ENCODE measurements at regions not wholly inside any gene's neighbourhood (a gene's known extent, or its start where the extent isn't known, plus 50 kb on each side); places are given as distances from the start of the nearest gene placed in this dataset.

DNA sequence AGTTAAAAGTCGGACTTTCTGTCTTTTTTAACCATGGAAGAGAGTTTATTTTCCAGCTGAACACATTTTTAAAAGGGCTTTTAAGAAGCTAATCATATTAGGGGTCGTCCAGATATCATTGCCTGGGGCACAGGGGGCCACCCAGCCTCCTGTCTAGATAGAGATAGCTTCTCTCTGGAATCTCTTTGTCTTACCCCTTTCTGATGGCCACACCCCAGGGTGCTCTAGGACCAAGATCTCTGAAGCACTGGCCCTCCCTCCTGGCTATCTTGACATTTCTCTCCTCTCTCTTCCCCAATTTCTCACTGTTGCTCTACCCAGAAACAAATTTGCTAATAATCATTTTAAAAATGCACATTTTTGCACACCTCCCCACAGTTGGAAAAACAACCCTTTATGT, 204.4 kb downstream of the NXNL2 start:
- DNase-seq (ENCODE audit: low spot score), result no peak
- Histone ChIP-seq H3K9me3 (ENCODE audit: control insufficient read depth in 4 of 4, low read length in 3 of 4) (no peaks in the 10 kb centered on the region), H3K27me3 (ENCODE audit: control insufficient read depth in 4 of 4, insufficient read depth in 4 of 4, low read length in 3 of 4) (peaks cover 0 to 4% (median 0%) of the 10 kb centered on the region in 4 donors), H3K9ac (ENCODE audit: low read depth in 1 of 2, low read length in 2 of 2) (no peak overlapping the region), H3K27ac (ENCODE audit: low read depth in 1 of 2, low read length in 2 of 2) (no peak overlapping the region), H3K4me3 (ENCODE audit: low read depth in 1 of 3, low read length in 3 of 3) (no peak overlapping the region), H3K36me3 (ENCODE audit: control insufficient read depth in 4 of 4, insufficient read depth in 3 of 4, low read depth in 1 of 4, low read length in 3 of 4) (no peaks in the 10 kb centered on the region), H3K4me1 (ENCODE audit: control insufficient read depth in 4 of 4, insufficient read depth in 4 of 4, low read length in 3 of 4) (no peaks in the 10 kb centered on the region)
- no peak for TF ChIP-seq TAF1 (conservative IDR thresholded peaks at IDR 0.05)
- TF ChIP-seq HNF4A (conservative IDR thresholded peaks at IDR 0.05), result no peak
- TF ChIP-seq, protein P1, sequence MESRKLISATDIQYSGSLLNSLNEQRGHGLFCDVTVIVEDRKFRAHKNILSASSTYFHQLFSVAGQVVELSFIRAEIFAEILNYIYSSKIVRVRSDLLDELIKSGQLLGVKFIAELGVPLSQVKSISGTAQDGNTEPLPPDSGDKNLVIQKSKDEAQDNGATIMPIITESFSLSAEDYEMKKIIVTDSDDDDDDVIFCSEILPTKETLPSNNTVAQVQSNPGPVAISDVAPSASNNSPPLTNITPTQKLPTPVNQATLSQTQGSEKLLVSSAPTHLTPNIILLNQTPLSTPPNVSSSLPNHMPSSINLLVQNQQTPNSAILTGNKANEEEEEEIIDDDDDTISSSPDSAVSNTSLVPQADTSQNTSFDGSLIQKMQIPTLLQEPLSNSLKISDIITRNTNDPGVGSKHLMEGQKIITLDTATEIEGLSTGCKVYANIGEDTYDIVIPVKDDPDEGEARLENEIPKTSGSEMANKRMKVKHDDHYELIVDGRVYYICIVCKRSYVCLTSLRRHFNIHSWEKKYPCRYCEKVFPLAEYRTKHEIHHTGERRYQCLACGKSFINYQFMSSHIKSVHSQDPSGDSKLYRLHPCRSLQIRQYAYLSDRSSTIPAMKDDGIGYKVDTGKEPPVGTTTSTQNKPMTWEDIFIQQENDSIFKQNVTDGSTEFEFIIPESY (IDR thresholded peaks at IDR 0.05), result no peak
- TF ChIP-seq EGR1 (IDR thresholded peaks at IDR 0.05; ENCODE audit: low read depth in 2 of 2), result no peak
- TF ChIP-seq, protein P2, sequence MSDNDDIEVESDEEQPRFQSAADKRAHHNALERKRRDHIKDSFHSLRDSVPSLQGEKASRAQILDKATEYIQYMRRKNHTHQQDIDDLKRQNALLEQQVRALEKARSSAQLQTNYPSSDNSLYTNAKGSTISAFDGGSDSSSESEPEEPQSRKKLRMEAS (IDR thresholded peaks at IDR 0.05), result no peak
- no peak for TF ChIP-seq NR2F2 (IDR thresholded peaks at IDR 0.05)
- TF ChIP-seq, protein P3, sequence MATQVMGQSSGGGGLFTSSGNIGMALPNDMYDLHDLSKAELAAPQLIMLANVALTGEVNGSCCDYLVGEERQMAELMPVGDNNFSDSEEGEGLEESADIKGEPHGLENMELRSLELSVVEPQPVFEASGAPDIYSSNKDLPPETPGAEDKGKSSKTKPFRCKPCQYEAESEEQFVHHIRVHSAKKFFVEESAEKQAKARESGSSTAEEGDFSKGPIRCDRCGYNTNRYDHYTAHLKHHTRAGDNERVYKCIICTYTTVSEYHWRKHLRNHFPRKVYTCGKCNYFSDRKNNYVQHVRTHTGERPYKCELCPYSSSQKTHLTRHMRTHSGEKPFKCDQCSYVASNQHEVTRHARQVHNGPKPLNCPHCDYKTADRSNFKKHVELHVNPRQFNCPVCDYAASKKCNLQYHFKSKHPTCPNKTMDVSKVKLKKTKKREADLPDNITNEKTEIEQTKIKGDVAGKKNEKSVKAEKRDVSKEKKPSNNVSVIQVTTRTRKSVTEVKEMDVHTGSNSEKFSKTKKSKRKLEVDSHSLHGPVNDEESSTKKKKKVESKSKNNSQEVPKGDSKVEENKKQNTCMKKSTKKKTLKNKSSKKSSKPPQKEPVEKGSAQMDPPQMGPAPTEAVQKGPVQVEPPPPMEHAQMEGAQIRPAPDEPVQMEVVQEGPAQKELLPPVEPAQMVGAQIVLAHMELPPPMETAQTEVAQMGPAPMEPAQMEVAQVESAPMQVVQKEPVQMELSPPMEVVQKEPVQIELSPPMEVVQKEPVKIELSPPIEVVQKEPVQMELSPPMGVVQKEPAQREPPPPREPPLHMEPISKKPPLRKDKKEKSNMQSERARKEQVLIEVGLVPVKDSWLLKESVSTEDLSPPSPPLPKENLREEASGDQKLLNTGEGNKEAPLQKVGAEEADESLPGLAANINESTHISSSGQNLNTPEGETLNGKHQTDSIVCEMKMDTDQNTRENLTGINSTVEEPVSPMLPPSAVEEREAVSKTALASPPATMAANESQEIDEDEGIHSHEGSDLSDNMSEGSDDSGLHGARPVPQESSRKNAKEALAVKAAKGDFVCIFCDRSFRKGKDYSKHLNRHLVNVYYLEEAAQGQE (IDR thresholded peaks at IDR 0.05), result no peak
- TF ChIP-seq YY1 (IDR thresholded peaks at IDR 0.05), result no peak
- TF ChIP-seq RAD21 (IDR thresholded peaks at IDR 0.05), result no peak
- TF ChIP-seq FOXA2 (IDR thresholded peaks at IDR 0.05), result no peak
- TF ChIP-seq SP1 (IDR thresholded peaks at IDR 0.05), result no peak
- TF ChIP-seq GABPA (IDR thresholded peaks at IDR 0.05 in 1 of 2, conservative IDR thresholded peaks at IDR 0.05 in 1 of 2), result no peak
- TF ChIP-seq FOXA1 (IDR thresholded peaks at IDR 0.05), result no peak
- TF ChIP-seq, protein P4, sequence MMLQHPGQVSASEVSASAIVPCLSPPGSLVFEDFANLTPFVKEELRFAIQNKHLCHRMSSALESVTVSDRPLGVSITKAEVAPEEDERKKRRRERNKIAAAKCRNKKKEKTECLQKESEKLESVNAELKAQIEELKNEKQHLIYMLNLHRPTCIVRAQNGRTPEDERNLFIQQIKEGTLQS (IDR thresholded peaks at IDR 0.05), result no peak
- TF ChIP-seq JUND (IDR thresholded peaks at IDR 0.05), result no peak
- TF ChIP-seq HNF4G (IDR thresholded peaks at IDR 0.05), result no peak
- TF ChIP-seq, protein P5, sequence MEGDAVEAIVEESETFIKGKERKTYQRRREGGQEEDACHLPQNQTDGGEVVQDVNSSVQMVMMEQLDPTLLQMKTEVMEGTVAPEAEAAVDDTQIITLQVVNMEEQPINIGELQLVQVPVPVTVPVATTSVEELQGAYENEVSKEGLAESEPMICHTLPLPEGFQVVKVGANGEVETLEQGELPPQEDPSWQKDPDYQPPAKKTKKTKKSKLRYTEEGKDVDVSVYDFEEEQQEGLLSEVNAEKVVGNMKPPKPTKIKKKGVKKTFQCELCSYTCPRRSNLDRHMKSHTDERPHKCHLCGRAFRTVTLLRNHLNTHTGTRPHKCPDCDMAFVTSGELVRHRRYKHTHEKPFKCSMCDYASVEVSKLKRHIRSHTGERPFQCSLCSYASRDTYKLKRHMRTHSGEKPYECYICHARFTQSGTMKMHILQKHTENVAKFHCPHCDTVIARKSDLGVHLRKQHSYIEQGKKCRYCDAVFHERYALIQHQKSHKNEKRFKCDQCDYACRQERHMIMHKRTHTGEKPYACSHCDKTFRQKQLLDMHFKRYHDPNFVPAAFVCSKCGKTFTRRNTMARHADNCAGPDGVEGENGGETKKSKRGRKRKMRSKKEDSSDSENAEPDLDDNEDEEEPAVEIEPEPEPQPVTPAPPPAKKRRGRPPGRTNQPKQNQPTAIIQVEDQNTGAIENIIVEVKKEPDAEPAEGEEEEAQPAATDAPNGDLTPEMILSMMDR (IDR thresholded peaks at IDR 0.05; ENCODE audit: low read depth, low read length, missing input control), result no peak
- TF ChIP-seq RXRA (IDR thresholded peaks at IDR 0.05), result no peak
- WGBS, result 39% methylated on average over 2 of the region's 2 CpGs

All from liver (tissue), 8 donors.